ENCODE measurements at regions not wholly inside any gene's neighbourhood (a gene's known extent, or its start where the extent isn't known, plus 50 kb on each side); places are given as distances from the start of the nearest gene placed in this dataset.
"Not testable (repeated sequence)": the region's sequence is repeated elsewhere in the genome, so short reads cannot be mapped to it uniquely, and the experiment has no call there.

- DNase-seq (ENCODE audit: unreplicated experiment); H3K27me3 Mint-ChIP-seq (ENCODE audit: insufficient read depth, unreplicated experiment); CTCF ChIA-PET; H3K27ac Mint-ChIP-seq (ENCODE audit: low read depth, unreplicated experiment); H3K9me3 Mint-ChIP-seq (ENCODE audit: unreplicated experiment); H3K36me3 Mint-ChIP-seq (ENCODE audit: insufficient read depth, unreplicated experiment); H3K4me1 Mint-ChIP-seq (ENCODE audit: insufficient read depth, unreplicated experiment); intact Hi-C loops (cut with micrococcal nuclease); BruUV-seq (replicated peaks); POLR2A ChIA-PET; H3K4me3 Mint-ChIP-seq (ENCODE audit: unreplicated experiment): not testable (repeated sequence)
These were observed 60.3 kb downstream of the GOLGA8K start for GRCh38 chr15:32342772-32343199.

- H3K9me3 Mint-ChIP-seq (ENCODE audit: unreplicated experiment); BruUV-seq (replicated peaks); H3K4me1 Mint-ChIP-seq (ENCODE audit: insufficient read depth, unreplicated experiment); H3K27me3 Mint-ChIP-seq (ENCODE audit: insufficient read depth, unreplicated experiment); intact Hi-C loops (cut with micrococcal nuclease); CTCF ChIA-PET; POLR2A ChIA-PET; DNase-seq (ENCODE audit: unreplicated experiment); H3K36me3 Mint-ChIP-seq (ENCODE audit: insufficient read depth, unreplicated experiment); H3K27ac Mint-ChIP-seq (ENCODE audit: low read depth, unreplicated experiment); H3K4me3 Mint-ChIP-seq (ENCODE audit: unreplicated experiment): not testable (repeated sequence)
These were observed 60.8 kb downstream of the GOLGA8K start for GRCh38 chr15:32342268-32342667.

- DNase-seq (ENCODE audit: unreplicated experiment); POLR2A ChIA-PET; H3K9me3 Mint-ChIP-seq (ENCODE audit: unreplicated experiment); H3K27me3 Mint-ChIP-seq (ENCODE audit: insufficient read depth, unreplicated experiment); H3K4me3 Mint-ChIP-seq (ENCODE audit: unreplicated experiment); intact Hi-C loops (cut with micrococcal nuclease); CTCF ChIA-PET; H3K4me1 Mint-ChIP-seq (ENCODE audit: insufficient read depth, unreplicated experiment); BruUV-seq (replicated peaks); H3K36me3 Mint-ChIP-seq (ENCODE audit: insufficient read depth, unreplicated experiment); H3K27ac Mint-ChIP-seq (ENCODE audit: low read depth, unreplicated experiment): not testable (repeated sequence)
These were observed 61.6 kb downstream of the GOLGA8K start for GRCh38 chr15:32341530-32341929.

GRCh38 chr15:32336804-32337203 is 66.3 kb downstream of the GOLGA8K start:
- POLR2A ChIA-PET; intact Hi-C loops (cut with micrococcal nuclease); H3K4me1 Mint-ChIP-seq (ENCODE audit: insufficient read depth, unreplicated experiment); CTCF ChIA-PET; H3K36me3 Mint-ChIP-seq (ENCODE audit: insufficient read depth, unreplicated experiment); BruUV-seq (replicated peaks); H3K4me3 Mint-ChIP-seq (ENCODE audit: unreplicated experiment); H3K9me3 Mint-ChIP-seq (ENCODE audit: unreplicated experiment); H3K27ac Mint-ChIP-seq (ENCODE audit: low read depth, unreplicated experiment); H3K27me3 Mint-ChIP-seq (ENCODE audit: insufficient read depth, unreplicated experiment); DNase-seq (ENCODE audit: unreplicated experiment): not testable (repeated sequence)

- H3K4me3 Mint-ChIP-seq (ENCODE audit: unreplicated experiment); POLR2A ChIA-PET; H3K27me3 Mint-ChIP-seq (ENCODE audit: insufficient read depth, unreplicated experiment); H3K36me3 Mint-ChIP-seq (ENCODE audit: insufficient read depth, unreplicated experiment); CTCF ChIA-PET; H3K27ac Mint-ChIP-seq (ENCODE audit: low read depth, unreplicated experiment); H3K9me3 Mint-ChIP-seq (ENCODE audit: unreplicated experiment); intact Hi-C loops (cut with micrococcal nuclease); BruUV-seq (replicated peaks); H3K4me1 Mint-ChIP-seq (ENCODE audit: insufficient read depth, unreplicated experiment); DNase-seq (ENCODE audit: unreplicated experiment): not testable (repeated sequence)
These were observed 79.7 kb downstream of the GOLGA8K start for GRCh38 chr15:32323353-32323752.

GRCh38 chr15:32319247-32319646 is 83.8 kb downstream of the GOLGA8K start:
- DNase-seq (ENCODE audit: unreplicated experiment); intact Hi-C loops (cut with micrococcal nuclease): not testable (repeated sequence)

GRCh38 chr15:32316482-32316881 is 86.6 kb downstream of the GOLGA8K start:
- POLR2A ChIA-PET; H3K4me3 Mint-ChIP-seq (ENCODE audit: unreplicated experiment); BruUV-seq (replicated peaks); CTCF ChIA-PET; H3K36me3 Mint-ChIP-seq (ENCODE audit: insufficient read depth, unreplicated experiment); H3K27ac Mint-ChIP-seq (ENCODE audit: low read depth, unreplicated experiment); DNase-seq (ENCODE audit: unreplicated experiment); H3K4me1 Mint-ChIP-seq (ENCODE audit: insufficient read depth, unreplicated experiment); H3K9me3 Mint-ChIP-seq (ENCODE audit: unreplicated experiment); H3K27me3 Mint-ChIP-seq (ENCODE audit: insufficient read depth, unreplicated experiment); intact Hi-C loops (cut with micrococcal nuclease): not testable (repeated sequence)

More at GRCh38 chr15:32319247-32319646, 83.8 kb downstream of the GOLGA8K start:
- H3K4me3 Mint-ChIP-seq (ENCODE audit: unreplicated experiment); BruUV-seq (replicated peaks); H3K27me3 Mint-ChIP-seq (ENCODE audit: insufficient read depth, unreplicated experiment); CTCF ChIA-PET; H3K27ac Mint-ChIP-seq (ENCODE audit: low read depth, unreplicated experiment); H3K9me3 Mint-ChIP-seq (ENCODE audit: unreplicated experiment); POLR2A ChIA-PET; H3K4me1 Mint-ChIP-seq (ENCODE audit: insufficient read depth, unreplicated experiment); H3K36me3 Mint-ChIP-seq (ENCODE audit: insufficient read depth, unreplicated experiment): not testable (repeated sequence)

GRCh38 chr15:32315079-32315939 is 87.8 kb downstream of the GOLGA8K start:
- intact Hi-C loops (cut with micrococcal nuclease); H3K4me1 Mint-ChIP-seq (ENCODE audit: insufficient read depth, unreplicated experiment); CTCF ChIA-PET: not testable (repeated sequence)

GRCh38 chr15:32313446-32314209 is 89.5 kb downstream of the GOLGA8K start:
- POLR2A ChIA-PET; H3K9me3 Mint-ChIP-seq (ENCODE audit: unreplicated experiment); intact Hi-C loops (cut with micrococcal nuclease); DNase-seq (ENCODE audit: unreplicated experiment); H3K4me3 Mint-ChIP-seq (ENCODE audit: unreplicated experiment); CTCF ChIA-PET; H3K27me3 Mint-ChIP-seq (ENCODE audit: insufficient read depth, unreplicated experiment); H3K36me3 Mint-ChIP-seq (ENCODE audit: insufficient read depth, unreplicated experiment); H3K27ac Mint-ChIP-seq (ENCODE audit: low read depth, unreplicated experiment); BruUV-seq (replicated peaks); H3K4me1 Mint-ChIP-seq (ENCODE audit: insufficient read depth, unreplicated experiment): not testable (repeated sequence)

More at GRCh38 chr15:32315079-32315939, 87.8 kb downstream of the GOLGA8K start:
- BruUV-seq (replicated peaks); DNase-seq (ENCODE audit: unreplicated experiment); H3K27me3 Mint-ChIP-seq (ENCODE audit: insufficient read depth, unreplicated experiment); H3K27ac Mint-ChIP-seq (ENCODE audit: low read depth, unreplicated experiment); H3K36me3 Mint-ChIP-seq (ENCODE audit: insufficient read depth, unreplicated experiment); POLR2A ChIA-PET; H3K4me3 Mint-ChIP-seq (ENCODE audit: unreplicated experiment); H3K9me3 Mint-ChIP-seq (ENCODE audit: unreplicated experiment): not testable (repeated sequence)
